SK-N-SH (cell line): ENCODE measurements at regions not wholly inside any gene's neighbourhood (a gene's known extent, or its start where the extent isn't known, plus 50 kb on each side); places are given as distances from the start of the nearest gene placed in this dataset.

ENCODE experiments used
- CTCF ChIA-PET: fragments of 300-600, 350-600 bp; formaldehyde crosslinking; extraction: SDS; loops from one replicate; lab custom pipeline; 2021; lab: Yijun Ruan, JAX
- POLR2A ChIA-PET: fragments of 350-600 bp; sonication (Branson Sonifier 250); formaldehyde crosslinking; extraction: SDS; loops from one replicate; lab custom pipeline; 2020; ENCODE audit warnings: antibody characterized with exemption, inconsistent platforms; lab: Yijun Ruan, JAX
- DNase-seq: peaks from one replicate; pipeline ENCODE4 v3.0.0; 2012
- H2AFZ ChIP-seq: fragments of 200-600 bp; sonication (generic); 2 replicates; pipeline ENCODE4 v1.8.1; 2016; ENCODE audit warnings: antibody characterized with exemption, mild to moderate bottlenecking, low read depth
- H3F3A ChIP-seq: fragments of 200-600 bp; sonication (generic); replicated peaks from 2 replicates; pipeline ENCODE3; 2016; ENCODE audit warnings: antibody characterized with exemption, mild to moderate bottlenecking; ENCODE audit not compliant: insufficient read depth
- H3K27ac ChIP-seq, 2 experiments: fragments of 200-500 bp in 1 of 2; fragments of 200-600 bp in 1 of 2; sonication (Bioruptor generic) in 1 of 2; sonication (generic), shearing (Covaris generic) in 1 of 2; 2 replicates each; pipeline versions ENCODE4 v1.5.1 to v1.6.1; 2014 to 2016; ENCODE audit warnings: low read depth in 2 of 2, inconsistent platforms in 1 of 2, low read length in 1 of 2, mild to moderate bottlenecking in 1 of 2, mixed read lengths in 1 of 2
- H3K27me3 ChIP-seq: fragments of 200-600 bp; sonication (generic), shearing (Covaris generic); 2 replicates; pipeline ENCODE4 v1.6.1; 2016; ENCODE audit warnings: mixed run types; ENCODE audit not compliant: insufficient read depth
- H3K36me3 ChIP-seq, 2 experiments: fragments of 200-500 bp in 1 of 2; fragments of 200-600 bp in 1 of 2; sonication (Bioruptor generic) in 1 of 2; sonication (generic) in 1 of 2; replicated peaks in 1 of 2; 2 replicates each; pipeline versions ENCODE3 to v1.5.1; 2014 to 2016; ENCODE audit warnings: low read length in 1 of 2, mild to moderate bottlenecking in 1 of 2; ENCODE audit not compliant: insufficient read depth in 2 of 2, control insufficient read depth in 1 of 2
- H3K4me1 ChIP-seq, 2 experiments: fragments of 200-500 bp in 1 of 2; fragments of 200-600 bp in 1 of 2; sonication (Bioruptor generic) in 1 of 2; sonication (generic), shearing (Covaris generic) in 1 of 2; 2 replicates each; pipeline versions ENCODE4 v1.5.1 to v1.6.1; 2014 to 2016; ENCODE audit warnings: low read depth in 1 of 2, low read length in 1 of 2, mixed run types in 1 of 2; ENCODE audit not compliant: insufficient read depth in 2 of 2, control insufficient read depth in 1 of 2
- H3K4me2 ChIP-seq: fragments of 200-600 bp; sonication (generic), shearing (Covaris generic); 2 replicates; pipeline ENCODE4 v1.6.1; 2017; ENCODE audit warnings: mixed run types
- H3K4me3 ChIP-seq, 2 experiments: fragments of 200-500 bp in 1 of 2; fragments of 200-600 bp in 1 of 2; sonication (Bioruptor generic) in 1 of 2; sonication (generic), shearing (Covaris generic) in 1 of 2; 2 replicates each; pipeline versions ENCODE4 v1.5.1 to v1.8.1; 2014 to 2016; ENCODE audit warnings: low read depth in 2 of 2, inconsistent platforms in 1 of 2, low read length in 1 of 2, mild to moderate bottlenecking in 1 of 2, mixed read lengths in 1 of 2, moderate library complexity in 1 of 2
- H3K79me2 ChIP-seq: fragments of 200-600 bp; sonication (generic); 2 replicates; pipeline ENCODE4 v1.8.1; 2017; ENCODE audit warnings: mild to moderate bottlenecking; ENCODE audit not compliant: insufficient read depth
- H3K9ac ChIP-seq: fragments of 200-600 bp; sonication (generic); 2 replicates; pipeline ENCODE4 v1.6.1; 2017; ENCODE audit warnings: mixed run types
- H3K9me2 ChIP-seq: fragments of 200-600 bp; sonication (generic); 2 replicates; pipeline ENCODE4 v1.6.1; 2017; ENCODE audit warnings: mixed run types
- H3K9me3 ChIP-seq: fragments of 200-600 bp; sonication (generic); 2 replicates; pipeline ENCODE4 v1.6.1; 2017; ENCODE audit warnings: mixed run types, mild to moderate bottlenecking, moderate library complexity
- H4K20me1 ChIP-seq: fragments of 200-600 bp; sonication (generic); 2 replicates; pipeline ENCODE4 v1.6.1; 2017; ENCODE audit warnings: mild to moderate bottlenecking, mixed run types; ENCODE audit not compliant: insufficient read depth
- CHD2 ChIP-seq: fragments of 150-350 bp; IDR thresholded peaks from 2 replicates; pipeline ENCODE4 v1.6.1; 2018; ENCODE audit warnings: low read length; ENCODE audit not compliant: partially characterized antibody
- ELF1 ChIP-seq: IDR thresholded peaks from 2 replicates; pipeline ENCODE4 v1.4.0; 2012
- EP300 ChIP-seq, 2 experiments: IDR thresholded peaks; 2 replicates each; pipeline versions ENCODE4 v1.4.0 to v1.6.1; 2012; ENCODE audit warnings: borderline replicate concordance in 1 of 2, low read depth in 1 of 2, low read length in 1 of 2
- FOXJ3 ChIP-seq: sonication (generic); formaldehyde crosslinking; IDR thresholded peaks from 2 replicates; pipeline ENCODE4 v1.5.1; 2020; ENCODE audit warnings: mild to moderate bottlenecking, missing genetic modification reagents
- FOXM1 ChIP-seq: IDR thresholded peaks from 2 replicates; pipeline ENCODE4 v1.4.0; 2012; ENCODE audit warnings: low read depth, mild to moderate bottlenecking
- MEF2A ChIP-seq: IDR thresholded peaks from 2 replicates; pipeline ENCODE4 v1.4.0; 2012; ENCODE audit warnings: low read depth, borderline replicate concordance
- RCOR1 ChIP-seq: fragments of 150-350 bp; IDR thresholded peaks from 2 replicates; pipeline ENCODE4 v1.6.1; 2017; ENCODE audit warnings: antibody characterized with exemption, low read length
- SIN3A ChIP-seq: IDR thresholded peaks from 2 replicates; pipeline ENCODE4 v1.6.1; 2012; ENCODE audit warnings: low read depth, mild to moderate bottlenecking, low read length, moderate library complexity, borderline replicate concordance
- SMC3 ChIP-seq: IDR thresholded peaks from 2 replicates; pipeline ENCODE4 v1.6.1; 2012; ENCODE audit warnings: low read depth, low read length, improper control_type of control experiment
- TAF1 ChIP-seq: IDR thresholded peaks from 2 replicates; pipeline ENCODE4 v1.6.1; 2012; ENCODE audit warnings: low read depth, mild to moderate bottlenecking, low read length, moderate library complexity, borderline replicate concordance
- TCF12 ChIP-seq: IDR thresholded peaks from 2 replicates; pipeline ENCODE4 v1.4.0; 2012
- ZBTB33 ChIP-seq: IDR thresholded peaks from 2 replicates; pipeline ENCODE4 v1.4.0; 2012; ENCODE audit warnings: low read depth, borderline replicate concordance
- WGBS: methylation state at CpG from one replicate; pipeline ENCODE4 v1.1.6; 2017; ENCODE audit warnings: low lambda C conversion rate; 5-methylcytosine and 5-hydroxymethylcytosine counted together
- TF ChIP-seq, protein P1 (sequence below): IDR thresholded peaks from 2 replicates; pipeline ENCODE4 v1.4.0; 2012; ENCODE audit warnings: low read depth
- TF ChIP-seq, protein P2 (sequence below): IDR thresholded peaks from 2 replicates; pipeline ENCODE4 v1.6.1; 2012; ENCODE audit warnings: mild to moderate bottlenecking, low read depth, low read length, moderate library complexity
- TF ChIP-seq, protein P3 (sequence below): IDR thresholded peaks from 2 replicates; pipeline ENCODE4; 2012
- TF ChIP-seq, protein P4 (sequence below): fragments of 150-350 bp; IDR thresholded peaks from 2 replicates; pipeline ENCODE4 v1.6.1; 2017; ENCODE audit warnings: antibody characterized with exemption, low read length, low read depth, borderline replicate concordance

DNA sequence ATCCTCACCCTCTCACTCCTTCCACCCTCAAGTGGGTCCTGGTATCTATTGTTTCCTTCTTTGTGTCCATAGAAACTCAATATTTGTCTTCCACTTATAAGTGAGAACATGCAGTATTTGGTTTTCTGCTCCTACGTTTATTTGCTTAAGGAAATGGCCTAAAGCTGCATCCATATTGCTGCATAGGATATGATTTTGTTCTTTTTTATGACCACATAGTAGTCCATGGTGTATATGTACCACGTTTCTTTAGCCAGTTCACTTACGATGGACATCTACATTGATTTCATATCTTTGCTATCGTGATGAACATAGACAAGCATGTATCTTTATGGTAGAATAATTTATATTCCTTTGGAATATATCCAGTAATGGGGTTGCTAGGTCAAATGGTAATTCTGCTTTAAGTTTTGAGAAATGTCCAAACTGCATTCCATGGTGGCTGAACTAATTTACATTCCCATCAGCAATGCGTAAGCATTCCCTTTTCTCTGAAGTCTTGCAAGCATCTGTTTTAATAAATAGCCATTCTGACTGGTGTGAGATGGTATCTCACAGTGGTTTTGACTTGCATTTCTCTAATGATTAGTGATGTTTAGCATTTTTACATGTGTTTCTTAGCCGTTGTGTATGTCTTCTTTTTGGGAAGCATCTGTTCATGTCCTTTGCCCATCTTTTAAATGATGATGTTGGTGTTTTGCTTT is 650.2 kb downstream of the ZNF385D start:
- POLR2A ChIA-PET = no interaction called here
- Histone ChIP-seq H3K4me3 (no peak overlapping the region), H3K9me2 (no peaks in the 10 kb centered on the region), H3K4me1 (no peaks in the 10 kb centered on the region), H3K27me3 (no peaks in the 10 kb centered on the region), H3K9ac (no peak overlapping the region), H3K27ac (no peak overlapping the region), H3K9me3 (no peaks in the 10 kb centered on the region), H3F3A (no peaks in the 10 kb centered on the region), H4K20me1 (no peaks in the 10 kb centered on the region), H3K79me2 (no peaks in the 10 kb centered on the region), H2AFZ (no peak overlapping the region), H3K4me2 (no peak overlapping the region), H3K36me3 (no peaks in the 10 kb centered on the region)
- WGBS = 31% methylated on average over 6 of the region's 6 CpGs
- DNase-seq = no peak
- TF ChIP-seq FOXJ3 (no peak), TCF12 (no peak), ELF1 (no peak), SMC3 (no peak), FOXM1 (no peak), SIN3A (no peak), ZBTB33 (no peak), TAF1 (no peak), EP300 (IDR thresholded peaks at IDR 0.05; ENCODE audit: borderline replicate concordance in 1 of 2, low read depth in 1 of 2, low read length in 1 of 2) (no peak)
- TF ChIP-seq, protein P1, sequence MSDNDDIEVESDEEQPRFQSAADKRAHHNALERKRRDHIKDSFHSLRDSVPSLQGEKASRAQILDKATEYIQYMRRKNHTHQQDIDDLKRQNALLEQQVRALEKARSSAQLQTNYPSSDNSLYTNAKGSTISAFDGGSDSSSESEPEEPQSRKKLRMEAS = no peak
- TF ChIP-seq, protein P2, sequence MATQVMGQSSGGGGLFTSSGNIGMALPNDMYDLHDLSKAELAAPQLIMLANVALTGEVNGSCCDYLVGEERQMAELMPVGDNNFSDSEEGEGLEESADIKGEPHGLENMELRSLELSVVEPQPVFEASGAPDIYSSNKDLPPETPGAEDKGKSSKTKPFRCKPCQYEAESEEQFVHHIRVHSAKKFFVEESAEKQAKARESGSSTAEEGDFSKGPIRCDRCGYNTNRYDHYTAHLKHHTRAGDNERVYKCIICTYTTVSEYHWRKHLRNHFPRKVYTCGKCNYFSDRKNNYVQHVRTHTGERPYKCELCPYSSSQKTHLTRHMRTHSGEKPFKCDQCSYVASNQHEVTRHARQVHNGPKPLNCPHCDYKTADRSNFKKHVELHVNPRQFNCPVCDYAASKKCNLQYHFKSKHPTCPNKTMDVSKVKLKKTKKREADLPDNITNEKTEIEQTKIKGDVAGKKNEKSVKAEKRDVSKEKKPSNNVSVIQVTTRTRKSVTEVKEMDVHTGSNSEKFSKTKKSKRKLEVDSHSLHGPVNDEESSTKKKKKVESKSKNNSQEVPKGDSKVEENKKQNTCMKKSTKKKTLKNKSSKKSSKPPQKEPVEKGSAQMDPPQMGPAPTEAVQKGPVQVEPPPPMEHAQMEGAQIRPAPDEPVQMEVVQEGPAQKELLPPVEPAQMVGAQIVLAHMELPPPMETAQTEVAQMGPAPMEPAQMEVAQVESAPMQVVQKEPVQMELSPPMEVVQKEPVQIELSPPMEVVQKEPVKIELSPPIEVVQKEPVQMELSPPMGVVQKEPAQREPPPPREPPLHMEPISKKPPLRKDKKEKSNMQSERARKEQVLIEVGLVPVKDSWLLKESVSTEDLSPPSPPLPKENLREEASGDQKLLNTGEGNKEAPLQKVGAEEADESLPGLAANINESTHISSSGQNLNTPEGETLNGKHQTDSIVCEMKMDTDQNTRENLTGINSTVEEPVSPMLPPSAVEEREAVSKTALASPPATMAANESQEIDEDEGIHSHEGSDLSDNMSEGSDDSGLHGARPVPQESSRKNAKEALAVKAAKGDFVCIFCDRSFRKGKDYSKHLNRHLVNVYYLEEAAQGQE = no peak
- CTCF ChIA-PET = no interaction called here

DNA sequence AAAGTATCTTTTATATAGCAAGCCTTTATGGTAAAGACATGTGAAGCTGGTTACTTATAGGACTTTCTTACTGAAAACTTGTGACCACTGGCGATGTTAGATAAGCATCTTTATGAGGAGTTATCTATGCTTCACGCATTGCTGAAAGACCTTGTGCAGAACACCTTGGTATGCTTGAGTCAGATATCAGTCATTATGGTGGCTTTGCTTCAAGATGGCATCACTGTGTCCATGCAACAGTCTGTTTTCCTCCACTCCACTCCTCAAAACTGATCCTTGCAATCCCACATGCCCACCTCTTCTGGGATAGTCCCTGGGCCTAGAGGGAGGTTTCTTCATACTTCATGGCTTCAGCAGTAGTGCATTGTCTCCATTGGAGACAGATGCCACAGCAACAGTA is 656.3 kb downstream of the ZNF385D start:
- no peaks in the 10 kb centered on the region for H3K79me2 ChIP-seq
- no peak for DNase-seq
- H3K4me1 ChIP-seq = no peaks in the 10 kb centered on the region
- H3K27ac ChIP-seq = no peak overlapping the region
- no peaks in the 10 kb centered on the region for H3K36me3 ChIP-seq
- H3K9me2 ChIP-seq = no peaks in the 10 kb centered on the region
- H3K9me3 ChIP-seq = no peaks in the 10 kb centered on the region
- no peaks in the 10 kb centered on the region for H4K20me1 ChIP-seq
- POLR2A ChIA-PET = no interaction called here
- no peak overlapping the region for H3K9ac ChIP-seq
- 39% methylated on average over 2 of the region's 2 CpGs for WGBS
- H3K4me2 ChIP-seq = no peak overlapping the region
- no peaks in the 10 kb centered on the region for H3F3A ChIP-seq
- no peaks in the 10 kb centered on the region for H3K27me3 ChIP-seq
- no peak overlapping the region for H2AFZ ChIP-seq
- H3K4me3 ChIP-seq = no peak overlapping the region
- CTCF ChIA-PET = no interaction called here
- no peak for TF ChIP-seq CHD2
- TF ChIP-seq RCOR1 = no peak
- TF ChIP-seq, protein P3, sequence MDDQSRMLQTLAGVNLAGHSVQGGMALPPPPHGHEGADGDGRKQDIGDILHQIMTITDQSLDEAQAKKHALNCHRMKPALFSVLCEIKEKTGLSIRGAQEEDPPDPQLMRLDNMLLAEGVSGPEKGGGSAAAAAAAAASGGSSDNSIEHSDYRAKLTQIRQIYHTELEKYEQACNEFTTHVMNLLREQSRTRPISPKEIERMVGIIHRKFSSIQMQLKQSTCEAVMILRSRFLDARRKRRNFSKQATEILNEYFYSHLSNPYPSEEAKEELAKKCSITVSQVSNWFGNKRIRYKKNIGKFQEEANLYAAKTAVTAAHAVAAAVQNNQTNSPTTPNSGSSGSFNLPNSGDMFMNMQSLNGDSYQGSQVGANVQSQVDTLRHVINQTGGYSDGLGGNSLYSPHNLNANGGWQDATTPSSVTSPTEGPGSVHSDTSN = no peak
- TF ChIP-seq, protein P2 = no peak
- TF ChIP-seq TAF1 = no peak
- no peak for TF ChIP-seq TCF12
- TF ChIP-seq, protein P4, sequence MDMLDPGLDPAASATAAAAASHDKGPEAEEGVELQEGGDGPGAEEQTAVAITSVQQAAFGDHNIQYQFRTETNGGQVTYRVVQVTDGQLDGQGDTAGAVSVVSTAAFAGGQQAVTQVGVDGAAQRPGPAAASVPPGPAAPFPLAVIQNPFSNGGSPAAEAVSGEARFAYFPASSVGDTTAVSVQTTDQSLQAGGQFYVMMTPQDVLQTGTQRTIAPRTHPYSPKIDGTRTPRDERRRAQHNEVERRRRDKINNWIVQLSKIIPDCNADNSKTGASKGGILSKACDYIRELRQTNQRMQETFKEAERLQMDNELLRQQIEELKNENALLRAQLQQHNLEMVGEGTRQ = no peak
- TF ChIP-seq MEF2A = no peak
